ENCODE measurements at regions not wholly inside any gene's neighbourhood (a gene's known extent, or its start where the extent isn't known, plus 50 kb on each side); places are given as distances from the start of the nearest gene placed in this dataset.
A peak's percentile ranks its signal among the peaks of the same experiment; 100 is the strongest.

DNA sequence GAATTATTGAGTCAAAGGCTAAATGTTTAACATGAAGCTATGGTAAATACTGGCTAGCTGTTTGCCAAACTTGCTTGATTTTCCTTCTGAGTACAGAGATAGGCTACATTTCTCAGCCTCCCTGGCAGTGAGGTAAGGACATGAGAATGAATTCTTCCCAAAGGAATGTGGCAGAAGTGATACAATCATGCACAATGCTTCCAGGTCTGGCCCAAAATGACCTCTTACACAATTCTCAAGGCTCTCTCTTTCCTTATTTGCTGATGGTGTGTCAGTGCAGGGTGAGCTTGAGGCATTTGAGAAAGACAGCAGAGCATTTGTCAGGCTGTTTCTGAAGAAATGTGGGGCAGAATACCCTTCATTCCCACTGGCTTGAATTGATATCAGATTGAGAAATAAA is 95.6 kb upstream of the NABP1 start:
- DNase-seq (no peak), ATAC-seq (peak in 1 of 2 donors; percentile 66)
- intact Hi-C loops (cut with DNase I) = no loop called here

- DNase-seq = no peak
- intact Hi-C loops (cut with DNase I) = no loop called here
Measured at GRCh38 chr2:191591025-191591424, 86.9 kb upstream of the NABP1 start.

DNA sequence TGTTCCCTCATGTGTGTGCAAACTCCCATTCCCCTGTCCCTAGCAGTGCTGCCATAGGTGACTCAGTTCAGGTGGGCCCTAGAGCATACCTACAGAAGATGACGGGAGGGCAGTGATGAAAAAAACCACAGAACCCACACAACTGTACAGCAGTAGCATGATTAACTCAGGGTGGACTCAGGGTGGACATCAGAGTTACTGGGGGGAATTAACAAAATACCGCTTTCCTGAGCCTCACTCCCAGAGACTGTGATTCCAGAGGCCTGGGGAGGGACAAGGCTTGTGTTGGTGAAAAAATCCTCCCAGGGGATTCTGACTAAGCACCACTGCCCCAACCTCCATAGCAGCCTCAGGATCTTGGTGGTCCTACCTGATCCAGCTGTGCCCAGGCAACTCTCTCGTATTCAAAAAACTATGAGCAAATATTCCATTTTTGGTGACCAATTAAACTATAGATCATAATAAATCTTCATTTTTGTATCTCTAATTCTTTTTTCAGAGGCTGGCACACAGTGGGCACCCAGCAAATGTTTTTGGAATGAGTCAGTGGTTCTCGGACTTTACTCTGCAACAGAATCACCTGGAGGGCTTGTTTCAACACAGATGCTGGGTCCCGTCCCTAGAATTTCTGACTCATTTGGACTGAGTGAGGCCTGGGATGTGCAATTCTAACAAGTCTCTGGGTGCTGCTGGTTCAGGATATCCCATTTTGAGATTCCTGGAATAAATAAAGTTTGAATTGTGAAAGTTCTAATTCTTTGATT is 84.1 kb upstream of the NABP1 start:
- intact Hi-C loops (cut with DNase I) = no loop called here

More at GRCh38 chr2:191591025-191591424, 86.9 kb upstream of the NABP1 start:
- no peak for ATAC-seq

GRCh38 chr2:191597186-191597751 is 80.7 kb upstream of the NABP1 start:
- ATAC-seq (no peak), DNase-seq (no peak)

More for the DNA sequence above, 84.1 kb upstream of the NABP1 start:
- peak; percentile 44 to 94 for ATAC-seq
- no peak for DNase-seq

GRCh38 chr2:191598296-191598695 is 79.6 kb upstream of the NABP1 start:
- DNase-seq (no peak), ATAC-seq (no peak)
- intact Hi-C loops (cut with DNase I) = no loop called here

More at GRCh38 chr2:191597186-191597751, 80.7 kb upstream of the NABP1 start:
- intact Hi-C loops (cut with DNase I) = no loop called here

DNA sequence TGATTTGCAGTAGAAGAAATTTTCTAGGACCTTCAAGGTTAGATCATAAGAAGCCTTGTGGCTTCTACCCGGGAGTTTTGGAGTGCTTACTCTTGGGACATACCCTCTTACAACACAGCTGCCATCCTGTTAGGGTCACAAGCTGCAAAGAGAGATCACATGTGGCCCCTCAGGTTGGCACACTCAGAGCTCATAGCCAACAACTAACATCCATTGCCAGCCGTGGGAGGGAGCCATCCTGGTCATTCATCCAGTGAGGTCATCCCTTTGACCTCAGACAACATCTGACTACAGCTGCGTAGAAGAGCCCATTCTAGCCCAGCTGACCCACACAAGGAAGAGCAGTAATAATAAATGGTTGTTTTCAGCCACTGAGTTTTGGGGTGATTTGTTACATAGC is 76.9 kb upstream of the NABP1 start:
- no peak for DNase-seq
- ATAC-seq = no peak
- intact Hi-C loops (cut with DNase I) = no loop called here

DNA sequence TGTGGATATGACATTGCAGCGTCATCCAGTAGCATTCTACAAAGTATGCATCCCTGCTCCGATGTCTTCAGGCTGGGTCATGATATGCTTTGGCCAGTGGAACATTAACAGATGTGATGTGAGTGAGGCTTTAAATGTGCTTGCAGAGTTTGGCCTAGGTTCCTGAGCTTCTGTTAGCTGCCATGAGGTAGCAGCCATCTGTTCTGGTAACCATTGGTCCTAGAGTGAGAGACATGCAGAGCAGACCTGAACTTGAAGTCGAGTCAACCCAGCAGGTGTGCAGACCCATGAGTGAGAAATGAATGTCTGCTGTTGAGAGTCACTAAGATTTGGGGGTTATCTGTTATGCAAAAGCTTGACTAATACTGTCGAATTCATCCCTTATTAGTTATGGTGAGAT is 73.8 kb upstream of the NABP1 start:
- ATAC-seq = no peak
- intact Hi-C loops (cut with DNase I) = no loop called here

DNA sequence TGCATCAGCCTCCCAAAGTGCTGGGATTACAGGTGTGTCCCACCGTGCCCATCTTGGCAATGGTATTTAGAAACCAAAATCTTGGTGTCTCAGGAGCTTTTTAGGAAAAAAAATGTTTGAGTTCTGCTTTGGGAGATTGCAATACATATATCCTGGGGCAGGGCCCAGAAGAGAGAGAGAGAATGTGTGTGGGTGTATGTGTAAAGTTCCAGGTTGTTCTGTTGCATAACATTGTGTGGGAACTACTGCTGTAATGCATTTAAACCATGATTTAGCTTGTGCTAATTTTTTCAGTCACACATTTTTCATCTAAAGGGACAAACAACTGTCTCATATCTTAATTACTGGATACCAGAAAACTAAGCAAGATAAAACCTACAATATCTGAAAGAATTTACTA is 70.8 kb upstream of the NABP1 start:
- DNase-seq (no peak), ATAC-seq (no peak)
- intact Hi-C loops (cut with DNase I) = no loop called here

More for the DNA sequence above, 73.8 kb upstream of the NABP1 start:
- no peak for DNase-seq

DNA sequence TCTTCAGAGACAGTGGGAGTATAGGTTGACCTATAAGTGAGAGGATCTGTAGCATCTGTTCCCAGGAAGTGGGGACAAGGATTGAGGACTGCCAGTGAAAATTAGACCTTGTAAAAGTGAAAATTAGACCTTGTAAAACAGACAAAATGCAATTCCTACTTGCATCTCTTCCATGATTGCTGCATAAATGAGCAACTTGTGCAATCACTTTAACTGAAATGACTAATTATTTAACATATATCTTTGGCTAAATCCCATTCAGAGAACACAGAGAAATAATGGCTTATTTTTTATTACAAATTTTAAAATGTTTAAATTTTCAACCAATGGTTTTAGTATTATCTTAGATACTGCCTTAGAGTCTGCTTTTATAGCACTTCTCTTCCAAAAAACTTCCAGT is 67.2 kb upstream of the NABP1 start:
- ATAC-seq (no peak), DNase-seq (no peak)
- intact Hi-C loops (cut with DNase I) = no loop called here

- intact Hi-C loops (cut with DNase I) = no loop called here
- peak; percentile 47 to 65 for ATAC-seq
Measured at GRCh38 chr2:191611614-191612013, 66.3 kb upstream of the NABP1 start.

GRCh38 chr2:191612496-191612895 is 65.4 kb upstream of the NABP1 start:
- peak in 1 of 2 donors; percentile 25 for ATAC-seq
- intact Hi-C loops (cut with DNase I) = no loop called here
- no peak for DNase-seq

More at GRCh38 chr2:191611614-191612013, 66.3 kb upstream of the NABP1 start:
- DNase-seq = no peak

- ATAC-seq (no peak), DNase-seq (no peak)
- intact Hi-C loops (cut with DNase I) = no loop called here
Measured at GRCh38 chr2:191614759-191615158, 63.2 kb upstream of the NABP1 start.

GRCh38 chr2:191615596-191615995 is 62.3 kb upstream of the NABP1 start:
- ATAC-seq = no peak
- no peak for DNase-seq
- intact Hi-C loops (cut with DNase I) = no loop called here

GRCh38 chr2:191617575-191617974 is 60.4 kb upstream of the NABP1 start:
- intact Hi-C loops (cut with DNase I) = no loop called here
- DNase-seq (no peak), ATAC-seq (no peak)

GRCh38 chr2:191618046-191618780 is 59.7 kb upstream of the NABP1 start:
- ATAC-seq = peak; percentile 31 to 50
- intact Hi-C loops (cut with DNase I) = no loop called here

GRCh38 chr2:191618786-191619185 is 59.1 kb upstream of the NABP1 start:
- no peak for ATAC-seq
- no peak for DNase-seq
- intact Hi-C loops (cut with DNase I) = no loop called here

More at GRCh38 chr2:191618046-191618780, 59.7 kb upstream of the NABP1 start:
- DNase-seq = no peak

DNA sequence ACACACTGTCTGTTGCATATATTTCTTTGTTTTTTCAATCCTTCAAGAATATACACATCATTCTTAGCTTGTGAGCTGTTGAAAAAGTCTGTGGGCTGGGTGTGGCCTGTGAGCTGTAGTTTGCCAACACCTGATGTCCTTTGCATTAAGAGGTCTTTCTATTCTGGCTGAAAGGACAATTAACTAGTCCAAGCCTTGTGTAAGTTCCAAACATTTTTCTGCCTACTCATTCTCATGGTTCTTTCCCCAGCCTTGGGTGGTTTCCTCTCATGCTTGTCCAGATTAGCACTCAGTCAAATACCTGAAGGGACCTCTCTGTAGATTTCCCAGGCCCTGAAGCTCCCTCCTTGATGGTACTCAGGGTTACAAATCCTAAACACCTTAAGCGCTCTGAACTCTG is 57.8 kb upstream of the NABP1 start:
- ATAC-seq (no peak), DNase-seq (no peak)
- intact Hi-C loops (cut with DNase I) = no loop called here

GRCh38 chr2:191622374-191623320 is 55.3 kb upstream of the NABP1 start:
- no peak for DNase-seq
- ATAC-seq = peak; percentile 20 to 35
- intact Hi-C loops (cut with DNase I) = no loop called here

DNA sequence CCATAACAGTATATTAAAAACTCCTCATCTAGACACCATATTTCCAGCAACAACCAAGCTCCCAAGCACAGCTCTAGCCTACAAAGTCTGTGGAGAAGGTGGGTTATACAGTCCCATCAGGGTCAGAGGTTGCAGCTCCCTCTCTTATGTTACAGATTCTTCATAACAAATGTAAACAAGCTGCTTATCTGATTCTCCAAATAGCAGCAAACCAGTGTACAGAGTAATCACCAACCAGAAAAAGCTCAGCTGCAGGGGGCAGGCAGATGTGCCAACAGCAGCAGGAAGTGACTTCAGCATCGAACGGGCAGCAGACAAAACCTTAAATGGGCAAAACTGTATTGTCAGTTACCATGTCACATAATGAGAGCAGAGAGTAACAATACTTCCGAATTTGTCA is 52.9 kb upstream of the NABP1 start:
- ATAC-seq (peak in 1 of 2 donors; percentile 41), DNase-seq (no peak)
- intact Hi-C loops (cut with DNase I) = no loop called here
